DND-41 (cell line): ENCODE measurements at regions not wholly inside any gene's neighbourhood (a gene's known extent, or its start where the extent isn't known, plus 50 kb on each side); places are given as distances from the start of the nearest gene placed in this dataset.

Experiments used
- ATAC-seq: fragments of 200-7000 bp; cut with Tn5 transposase; 3 replicates; pipeline ENCODE4 v1.9.1; 2021; ENCODE audit warnings: low read depth; ENCODE audit not compliant: insufficient read depth
- DNase-seq: peaks from one replicate; pipeline ENCODE4 v3.0.0-alpha.2; 2020
- H2AFZ ChIP-seq: 2 replicates; pipeline ENCODE4 v1.6.0; 2012; ENCODE audit warnings: low read depth, low read length
- H3K27ac ChIP-seq: 2 replicates; pipeline ENCODE4 v1.5.1; 2012; ENCODE audit warnings: low read length, inconsistent platforms
- H3K27me3 ChIP-seq: fragments of 200-600 bp; sonication (generic); 2 replicates; pipeline ENCODE4 v1.6.0; 2012; ENCODE audit warnings: low read length, mild to moderate bottlenecking, inconsistent platforms; ENCODE audit not compliant: insufficient read depth, poor library complexity
- H3K36me3 ChIP-seq: 2 replicates; pipeline ENCODE4 v1.5.1; 2012; ENCODE audit warnings: low read length, inconsistent platforms; ENCODE audit not compliant: insufficient read depth
- H3K4me1 ChIP-seq: 2 replicates; pipeline ENCODE4 v1.5.1; 2012; ENCODE audit warnings: mild to moderate bottlenecking, low read length; ENCODE audit not compliant: insufficient read depth
- H3K4me2 ChIP-seq: 2 replicates; pipeline ENCODE4 v1.6.0; 2012; ENCODE audit warnings: mild to moderate bottlenecking, moderate library complexity, low read length, inconsistent platforms; ENCODE audit not compliant: insufficient read depth
- H3K4me3 ChIP-seq, 2 experiments: fragments of 200-600 bp in 1 of 2; shearing (Covaris generic) in 1 of 2; 2 replicates each; pipeline ENCODE4 v1.5.1; 2012 to 2016; ENCODE audit warnings: inconsistent platforms in 2 of 2, low read length in 2 of 2, mild to moderate bottlenecking in 2 of 2, low read depth in 1 of 2, moderate library complexity in 1 of 2
- H3K79me2 ChIP-seq: 2 replicates; pipeline ENCODE4 v1.6.0; 2012; ENCODE audit warnings: low read length, inconsistent platforms; ENCODE audit not compliant: insufficient read depth
- H3K9ac ChIP-seq: 2 replicates; pipeline ENCODE4 v1.6.0; 2012; ENCODE audit warnings: low read depth, mild to moderate bottlenecking, inconsistent platforms, low read length, moderate library complexity
- H3K9me3 ChIP-seq: 2 replicates; pipeline ENCODE4 v1.5.1; 2012; ENCODE audit warnings: low read length, moderate library complexity, mild to moderate bottlenecking, inconsistent platforms; ENCODE audit not compliant: insufficient read depth, severe bottlenecking
- H4K20me1 ChIP-seq: 2 replicates; pipeline ENCODE4 v1.6.0; 2012; ENCODE audit warnings: low read length; ENCODE audit not compliant: insufficient read depth
- CTCF ChIP-seq: IDR thresholded peaks from 2 replicates; pipeline ENCODE4 v1.5.1; 2012; ENCODE audit warnings: borderline replicate concordance, low read length, moderate library complexity, mild to moderate bottlenecking; ENCODE audit not compliant: poor library complexity, severe bottlenecking; ENCODE audit errors: extremely low read depth
- EZH2 ChIP-seq: IDR thresholded peaks from 3 replicates; pipeline ENCODE4 v1.6.1; 2012; ENCODE audit warnings: borderline replicate concordance, low read depth, mild to moderate bottlenecking, moderate library complexity, low read length, inconsistent platforms; ENCODE audit not compliant: severe bottlenecking

- Histone ChIP-seq H3K4me1 (no peaks in the 10 kb centered on the region), H3K4me3 (no peak overlapping the region), H3K27ac (no peak overlapping the region), H3K36me3 (no peaks in the 10 kb centered on the region), H3K79me2 (no peaks in the 10 kb centered on the region), H3K9ac (no peak overlapping the region), H3K27me3 (no peaks in the 10 kb centered on the region), H4K20me1 (no peaks in the 10 kb centered on the region), H3K4me2 (no peak overlapping the region), H2AFZ (no peak overlapping the region), H3K9me3 (peaks cover 3% of the 10 kb centered on the region)
- ATAC-seq: no peak
- DNase-seq: no peak
- TF ChIP-seq CTCF: no peak
- TF ChIP-seq EZH2: no peak
Observed at GRCh38 chr14:29150659-29151058, 384.1 kb downstream of the FOXG1 start.

- DNase-seq (no peak), ATAC-seq (no peak)
- Histone ChIP-seq H3K27me3 (no peaks in the 10 kb centered on the region), H3K4me2 (no peak overlapping the region), H3K27ac (no peak overlapping the region), H3K79me2 (no peaks in the 10 kb centered on the region), H2AFZ (no peak overlapping the region), H3K9ac (no peak overlapping the region), H4K20me1 (no peaks in the 10 kb centered on the region), H3K4me3 (no peak overlapping the region), H3K4me1 (no peaks in the 10 kb centered on the region), H3K9me3 (no peaks in the 10 kb centered on the region), H3K36me3 (no peaks in the 10 kb centered on the region)
- no peak for TF ChIP-seq CTCF
- no peak for TF ChIP-seq EZH2
Observed at GRCh38 chr14:29156096-29156495, 389.5 kb downstream of the FOXG1 start.

GRCh38 chr14:29161593-29161992, 395.0 kb downstream of the FOXG1 start:
- H3K27ac ChIP-seq: no peak overlapping the region
- no peak for ATAC-seq
- no peak for DNase-seq
- no peak overlapping the region for H3K9ac ChIP-seq
- H3K4me3 ChIP-seq: no peak overlapping the region
- H3K9me3 ChIP-seq: no peaks in the 10 kb centered on the region
- H3K79me2 ChIP-seq: no peaks in the 10 kb centered on the region
- H3K4me1 ChIP-seq: no peaks in the 10 kb centered on the region
- no peak overlapping the region for H3K4me2 ChIP-seq
- H3K36me3 ChIP-seq: no peaks in the 10 kb centered on the region
- no peak for TF ChIP-seq CTCF
- TF ChIP-seq EZH2: no peak
- H4K20me1 ChIP-seq: no peaks in the 10 kb centered on the region
- H2AFZ ChIP-seq: no peak overlapping the region
- no peaks in the 10 kb centered on the region for H3K27me3 ChIP-seq

GRCh38 chr14:29163109-29163508, 396.5 kb downstream of the FOXG1 start:
- Histone ChIP-seq H3K36me3 (no peaks in the 10 kb centered on the region), H3K9ac (no peak overlapping the region), H3K4me1 (no peaks in the 10 kb centered on the region), H3K27me3 (no peaks in the 10 kb centered on the region), H3K27ac (no peak overlapping the region), H4K20me1 (no peaks in the 10 kb centered on the region), H3K79me2 (no peaks in the 10 kb centered on the region), H3K9me3 (no peaks in the 10 kb centered on the region), H2AFZ (no peak overlapping the region), H3K4me2 (no peak overlapping the region), H3K4me3 (no peak overlapping the region)
- DNase-seq (no peak), ATAC-seq (no peak)
- no peak for TF ChIP-seq CTCF
- no peak for TF ChIP-seq EZH2
